ENCODE measurements at regions not wholly inside any gene's neighbourhood (a gene's known extent, or its start where the extent isn't known, plus 50 kb on each side); places are given as distances from the start of the nearest gene placed in this dataset.

- DNase-seq (ENCODE audit: low read depth in 2 of 2), result no peak
- H3K4me3 ChIP-seq (replicated peaks in 1 of 2; ENCODE audit: low read depth in 2 of 2, low read length in 2 of 2), result no peak overlapping the region
- no peak for TF ChIP-seq CTCF (IDR thresholded peaks at IDR 0.05; ENCODE audit: low read depth, low read length)
These were observed 343.5 kb downstream of the AACS start for GRCh38 chr12:125408718-125409117.

GRCh38 chr12:125412506-125412905 is 347.3 kb downstream of the AACS start:
- no peak for TF ChIP-seq CTCF (IDR thresholded peaks at IDR 0.05; ENCODE audit: low read depth, low read length)
- H3K4me3 ChIP-seq (replicated peaks in 1 of 2; ENCODE audit: low read depth in 2 of 2, low read length in 2 of 2), result no peak overlapping the region
- no peak for DNase-seq (ENCODE audit: low read depth in 2 of 2)

- no peak for TF ChIP-seq CTCF (IDR thresholded peaks at IDR 0.05; ENCODE audit: low read depth, low read length)
- no peak for DNase-seq (ENCODE audit: low read depth in 2 of 2)
- H3K4me3 ChIP-seq (replicated peaks in 1 of 2; ENCODE audit: low read depth in 2 of 2, low read length in 2 of 2), result no peak overlapping the region
These were observed 352.2 kb downstream of the AACS start for GRCh38 chr12:125417446-125417845.

GRCh38 chr12:125418902-125419564 is 353.8 kb downstream of the AACS start:
- TF ChIP-seq CTCF (IDR thresholded peaks at IDR 0.05; ENCODE audit: low read depth, low read length), result no peak
- no peak overlapping the region for H3K4me3 ChIP-seq (replicated peaks in 1 of 2; ENCODE audit: low read depth in 2 of 2, low read length in 2 of 2)
- DNase-seq (ENCODE audit: low read depth in 2 of 2), result no peak

GRCh38 chr12:125424909-125425308 is 359.7 kb downstream of the AACS start:
- TF ChIP-seq CTCF (IDR thresholded peaks at IDR 0.05; ENCODE audit: low read depth, low read length), result no peak
- H3K4me3 ChIP-seq (replicated peaks in 1 of 2; ENCODE audit: low read depth in 2 of 2, low read length in 2 of 2), result no peak overlapping the region
- no peak for DNase-seq (ENCODE audit: low read depth in 2 of 2)

GRCh38 chr12:125431516-125431915 is 366.3 kb downstream of the AACS start:
- H3K4me3 ChIP-seq (replicated peaks in 1 of 2; ENCODE audit: low read depth in 2 of 2, low read length in 2 of 2), result no peak overlapping the region
- no peak for DNase-seq (ENCODE audit: low read depth in 2 of 2)
- TF ChIP-seq CTCF (IDR thresholded peaks at IDR 0.05; ENCODE audit: low read depth, low read length), result no peak

- TF ChIP-seq CTCF (IDR thresholded peaks at IDR 0.05; ENCODE audit: low read depth, low read length), result no peak
- DNase-seq (ENCODE audit: low read depth in 2 of 2), result no peak
These were observed 368.9 kb downstream of the AACS start for GRCh38 chr12:125434131-125434530.

More at GRCh38 chr12:125434131-125434530, 368.9 kb downstream of the AACS start:
- H3K4me3 ChIP-seq (replicated peaks in 1 of 2; ENCODE audit: low read depth in 2 of 2, low read length in 2 of 2), result no peak overlapping the region

Measured in cardiac fibroblast (primary cell).